GM21360 (cell line): ENCODE measurements at regions not wholly inside any gene's neighbourhood (a gene's known extent, or its start where the extent isn't known, plus 50 kb on each side); places are given as distances from the start of the nearest gene placed in this dataset.
"Not testable (repeated sequence)": the region's sequence is repeated elsewhere in the genome, so short reads cannot be mapped to it uniquely, and the experiment has no call there.

Experiments used
- ATAC-seq: cut with Tn5 transposase; IDR thresholded peaks from one replicate; pipeline ENCODE4 v1.9.1; 2021; ENCODE audit warnings: mild to moderate bottlenecking, moderate library complexity; ENCODE audit not compliant: unreplicated experiment

DNA sequence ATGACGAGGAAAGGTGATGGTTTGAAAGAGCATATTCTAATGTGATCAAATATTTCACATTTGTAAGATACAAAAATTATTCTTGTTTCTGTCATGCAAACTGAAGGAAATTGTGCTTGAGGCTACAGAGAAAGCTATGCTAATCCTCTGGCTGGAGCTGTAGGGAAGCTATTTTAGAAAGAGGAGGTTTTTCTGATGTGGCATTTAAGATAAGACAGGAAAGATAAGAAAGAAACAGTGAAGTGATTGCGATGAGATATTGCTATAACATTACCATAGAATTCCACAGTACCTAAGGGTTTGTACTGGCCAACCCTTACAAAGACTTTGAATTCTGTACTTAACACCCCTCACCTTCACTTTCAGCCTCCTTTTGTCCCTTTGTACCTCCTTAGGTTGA, 205.2 kb upstream of the LMCD1 start:
- no peak for ATAC-seq

DNA sequence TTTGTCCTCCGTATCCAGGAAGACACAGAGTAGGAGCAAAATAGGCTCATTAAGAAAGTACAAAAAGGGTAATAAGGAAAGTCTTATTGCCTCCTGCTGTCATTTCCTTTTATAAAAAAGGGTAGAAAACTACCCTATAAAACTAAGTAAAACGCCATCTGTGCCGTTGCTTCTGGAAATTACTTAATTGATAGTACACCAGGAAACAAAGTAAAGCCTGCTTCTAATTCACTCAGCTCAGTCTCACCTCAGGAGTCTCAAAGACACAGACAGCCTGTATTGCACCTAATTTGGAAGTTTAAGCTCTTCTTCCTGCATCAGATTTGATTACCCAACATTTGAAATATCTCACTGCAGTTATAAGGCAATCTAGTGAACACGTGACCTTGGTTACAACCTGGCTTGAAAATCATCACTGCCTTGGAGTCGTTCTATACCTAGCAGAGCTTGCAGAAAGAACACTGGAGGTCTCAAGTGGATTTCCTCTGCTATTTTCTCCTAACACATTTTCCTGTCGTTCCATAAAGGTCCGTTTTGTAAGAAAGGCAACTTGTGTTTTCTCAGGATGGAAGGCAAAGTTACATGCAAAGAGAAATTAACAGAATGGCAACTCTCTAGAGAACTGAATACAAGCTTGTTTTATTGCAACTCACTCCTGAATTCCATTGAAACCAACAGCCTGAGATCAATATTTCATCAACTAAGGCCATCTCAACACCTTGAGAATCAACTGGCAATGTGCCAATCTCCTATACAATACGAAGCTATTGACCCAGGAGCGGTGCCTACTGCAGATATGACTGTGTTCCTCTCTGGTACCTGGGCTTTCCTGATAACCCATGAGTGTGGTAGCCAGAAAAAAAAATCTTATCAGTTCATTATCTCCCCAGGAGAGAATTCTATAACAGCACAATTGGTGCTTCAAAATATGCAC, 203.3 kb upstream of the LMCD1 start:
- ATAC-seq: no peak

DNA sequence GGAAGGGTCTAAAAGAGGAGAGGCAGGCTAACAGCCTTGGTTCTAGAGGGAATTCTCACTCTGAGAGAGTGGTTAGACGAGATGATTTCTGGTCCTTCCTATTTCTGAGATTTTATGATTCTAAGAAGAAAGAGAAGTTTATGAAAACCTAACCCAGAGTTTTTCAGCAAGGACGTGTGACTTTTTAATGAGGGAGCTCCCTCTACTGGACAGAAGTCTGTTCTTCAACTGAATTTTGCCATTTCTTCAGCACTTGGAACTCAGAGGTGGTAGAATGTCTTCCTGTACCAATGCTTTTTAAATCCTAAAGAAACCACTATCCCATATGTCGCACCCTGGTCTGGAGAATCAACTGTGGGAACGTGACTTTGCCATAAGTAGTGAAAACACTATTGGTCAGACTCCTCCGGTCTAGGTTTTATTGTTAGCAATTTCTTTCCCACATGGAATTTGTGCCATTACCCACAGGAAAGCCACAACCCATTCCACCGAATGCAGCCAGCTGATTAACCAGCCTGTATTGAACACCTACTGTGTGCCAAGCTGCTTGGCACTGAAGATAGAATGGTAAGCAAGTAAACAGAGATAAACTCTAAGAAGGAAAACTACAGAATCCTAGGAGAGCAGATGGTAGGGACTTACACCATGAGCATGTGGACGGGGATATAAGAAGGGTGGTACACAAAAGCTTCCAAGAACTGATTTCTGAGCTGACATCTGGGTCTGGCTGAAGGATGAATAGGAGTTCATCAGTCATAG, 199.5 kb upstream of the LMCD1 start:
- peak; percentile 63 for ATAC-seq

DNA sequence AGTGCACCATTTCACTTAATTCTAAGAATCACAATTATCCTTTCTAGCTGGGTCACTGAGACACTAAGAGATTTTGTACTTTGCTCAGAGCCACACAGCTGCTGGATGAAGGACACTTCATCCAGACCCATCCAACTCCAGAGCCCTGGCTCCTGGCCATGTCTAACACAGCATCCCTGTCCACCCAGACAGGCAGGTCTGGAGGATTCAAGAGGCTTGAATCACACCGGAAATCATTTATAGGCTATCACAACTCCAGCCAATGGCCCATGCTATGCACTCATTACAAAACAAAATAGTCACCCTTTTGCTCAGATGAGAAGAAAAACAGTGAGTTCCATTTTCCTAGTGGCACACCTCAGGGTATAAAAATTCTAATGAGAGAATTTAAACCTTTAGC, 198.2 kb upstream of the LMCD1 start:
- no peak for ATAC-seq

DNA sequence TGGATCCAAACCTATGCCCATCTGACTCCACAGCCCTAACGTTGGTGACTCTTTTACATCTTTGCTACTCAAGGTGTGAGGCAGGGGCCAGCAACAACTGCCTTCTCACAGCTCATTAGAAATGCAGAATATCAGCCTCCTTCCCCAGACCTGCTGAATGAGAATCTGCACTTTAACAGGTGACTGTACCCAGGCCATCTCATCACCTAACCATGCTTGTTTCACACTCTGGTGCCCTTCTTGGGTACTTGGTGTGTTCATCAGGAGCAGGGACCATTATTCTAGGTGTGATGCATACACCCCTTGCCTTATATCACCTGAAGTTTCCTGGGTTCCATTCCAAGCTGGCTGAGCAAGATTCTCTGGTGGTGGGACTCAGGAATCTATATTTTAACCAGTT, 196.3 kb upstream of the LMCD1 start:
- ATAC-seq: no peak

DNA sequence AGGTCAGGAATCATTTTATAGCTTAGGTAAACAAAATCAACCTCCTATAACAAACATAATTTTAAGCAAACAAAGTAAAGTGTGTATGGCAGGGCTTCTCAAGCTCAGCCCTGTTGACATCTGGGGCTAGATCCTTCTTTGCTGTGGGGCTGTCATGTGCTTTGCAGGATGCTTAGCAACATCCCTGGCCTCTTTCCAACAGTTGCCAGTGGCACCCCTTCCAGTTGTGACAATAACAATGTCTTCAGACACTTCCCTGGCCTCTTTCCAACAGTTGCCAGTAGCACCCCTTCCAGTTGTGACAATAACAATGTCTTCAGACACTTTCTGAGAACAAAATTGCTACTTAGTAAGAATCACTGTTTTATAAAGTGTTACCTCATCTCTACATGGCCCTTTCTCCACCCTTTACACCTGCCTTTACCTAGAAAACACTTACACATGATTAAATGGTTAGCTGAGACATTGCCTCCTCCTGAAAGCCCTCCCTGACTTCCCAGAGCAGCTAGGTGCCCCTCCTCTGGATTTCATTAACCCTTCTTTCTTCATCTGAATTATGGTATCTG, 194.0 kb upstream of the LMCD1 start:
- no peak for ATAC-seq

DNA sequence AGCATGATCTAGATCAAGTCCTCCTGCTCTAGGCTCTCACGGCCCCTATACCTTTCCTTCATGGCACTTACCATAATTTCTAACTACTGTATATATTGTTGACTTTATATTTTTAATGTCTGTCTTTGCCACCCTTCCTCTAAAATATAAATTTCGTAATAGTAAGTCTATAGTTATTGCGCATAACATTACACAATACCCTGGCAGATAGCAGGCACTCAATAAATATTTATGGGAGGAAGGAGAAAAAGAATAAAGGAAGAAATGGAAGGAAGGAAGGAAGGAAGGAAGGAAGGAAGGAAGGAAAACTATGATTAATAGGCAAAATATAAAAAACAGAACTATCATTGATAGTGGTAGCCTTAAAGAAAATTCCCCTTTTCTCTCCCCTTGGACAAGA, 190.3 kb upstream of the LMCD1 start:
- no peak for ATAC-seq

DNA sequence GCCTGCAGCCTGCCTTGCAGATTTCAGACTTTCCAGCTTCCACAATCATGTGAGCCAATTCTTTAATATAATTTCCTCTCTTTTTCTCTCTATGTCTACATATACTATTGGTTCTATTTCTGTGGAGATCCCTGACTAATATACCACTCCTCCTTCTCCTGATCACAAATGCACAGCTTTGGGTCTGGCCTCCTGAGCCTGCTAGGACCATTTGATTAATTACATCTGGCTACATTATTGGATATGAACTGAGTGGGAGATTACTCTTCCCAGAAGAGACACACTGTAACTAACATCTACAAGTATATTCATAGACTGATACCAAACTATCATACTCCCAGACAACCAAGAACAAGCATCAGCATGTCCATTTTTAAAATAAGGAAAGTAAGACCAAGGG, 188.9 kb upstream of the LMCD1 start:
- no peak for ATAC-seq

DNA sequence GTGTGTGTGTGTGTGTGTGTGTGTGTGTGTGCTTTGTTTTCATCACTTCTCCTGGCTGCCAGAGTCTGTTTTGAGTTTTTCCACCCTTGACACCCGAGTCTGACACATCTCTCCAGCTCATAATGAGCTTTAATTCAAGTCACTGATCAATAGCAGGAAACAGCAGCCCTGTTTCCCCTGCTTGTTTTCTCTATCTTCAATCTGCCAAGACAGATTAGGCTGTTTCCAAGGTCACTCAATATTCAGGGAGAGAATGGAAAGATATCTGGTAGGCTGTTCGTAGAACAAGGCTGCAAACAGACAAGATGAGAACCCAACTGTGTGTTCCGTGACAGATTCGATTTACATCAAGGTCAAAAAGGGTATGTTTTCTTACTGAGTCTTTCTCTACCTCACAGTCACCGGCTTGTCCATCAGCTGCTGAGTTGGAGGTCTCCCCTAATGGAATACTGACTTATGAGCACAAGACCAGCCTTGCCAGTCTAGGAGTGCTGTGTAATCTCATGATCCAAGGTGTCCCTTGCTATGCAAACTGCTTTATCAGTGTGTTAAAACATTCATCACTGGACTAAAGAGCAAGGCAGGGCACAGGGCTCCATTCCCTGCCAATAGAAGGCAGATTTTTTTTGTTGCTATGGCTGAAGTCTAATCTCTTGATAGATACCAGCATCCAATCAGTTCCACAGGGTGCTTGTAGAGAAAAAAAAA, 187.9 kb upstream of the LMCD1 start:
- no peak for ATAC-seq

DNA sequence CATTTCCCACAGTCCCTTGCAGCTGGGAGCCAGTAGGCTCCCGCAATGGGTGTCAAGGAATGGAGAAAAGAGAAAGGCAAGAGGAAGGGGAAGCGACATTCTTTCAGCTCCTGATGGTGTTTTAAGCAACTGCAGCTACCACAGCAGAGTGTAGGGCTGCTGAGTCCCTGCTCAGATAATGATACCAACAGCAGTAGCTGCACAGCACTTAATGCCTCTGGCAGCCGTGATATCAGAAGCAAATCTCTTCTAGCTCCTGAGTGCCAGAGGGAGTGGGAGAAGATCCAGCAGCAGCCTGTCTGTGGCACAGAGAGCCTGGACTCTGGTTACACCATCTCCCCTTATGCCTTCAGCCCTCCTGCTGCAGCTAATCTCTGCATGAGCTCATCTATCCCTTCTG, 186.1 kb upstream of the LMCD1 start:
- ATAC-seq: not testable (repeated sequence)

DNA sequence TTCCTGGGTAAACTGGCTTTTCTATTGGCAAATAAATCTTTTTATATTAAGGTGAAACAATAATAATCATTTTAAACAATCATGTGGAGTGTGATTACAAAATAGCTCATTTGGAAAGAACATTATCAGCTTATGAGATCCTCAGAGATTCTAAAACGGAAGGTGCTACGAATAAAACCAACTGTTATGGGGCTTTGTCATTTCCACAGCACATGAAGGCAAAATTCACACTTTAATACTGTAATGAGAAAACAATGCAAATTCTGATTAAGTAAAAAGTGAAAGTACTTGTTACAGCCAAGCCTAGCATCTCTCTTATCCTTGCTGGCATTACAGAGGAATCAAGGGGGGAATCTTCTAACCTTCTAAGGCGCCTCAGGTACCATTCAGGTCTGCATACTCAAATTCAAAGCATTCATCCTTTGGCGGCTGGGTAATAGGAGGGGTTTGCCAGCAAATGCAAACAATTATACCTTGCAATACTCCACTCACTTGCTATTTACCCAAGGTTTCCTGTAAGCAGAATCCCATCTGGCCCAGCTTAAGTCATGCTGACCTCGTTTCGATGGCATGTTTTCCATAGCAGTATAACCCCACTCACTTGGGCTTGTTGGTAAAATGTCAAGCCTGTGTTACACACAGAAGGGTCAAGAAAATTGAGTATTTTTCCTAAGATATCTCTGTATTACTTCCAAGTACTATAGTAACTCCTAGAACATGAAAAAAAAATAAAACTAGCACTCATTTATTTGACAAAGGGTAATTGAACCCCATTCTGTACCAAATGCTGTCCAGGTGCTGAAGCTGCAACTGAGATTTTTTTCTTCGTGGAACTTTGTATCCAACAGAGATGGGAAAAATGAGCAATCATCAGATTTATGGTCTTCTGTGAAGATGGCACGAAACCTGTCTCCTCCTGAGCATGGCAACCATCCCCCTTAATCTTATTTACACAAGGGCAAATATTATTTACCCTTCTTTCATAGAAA, 183.7 kb upstream of the LMCD1 start:
- no peak for ATAC-seq

DNA sequence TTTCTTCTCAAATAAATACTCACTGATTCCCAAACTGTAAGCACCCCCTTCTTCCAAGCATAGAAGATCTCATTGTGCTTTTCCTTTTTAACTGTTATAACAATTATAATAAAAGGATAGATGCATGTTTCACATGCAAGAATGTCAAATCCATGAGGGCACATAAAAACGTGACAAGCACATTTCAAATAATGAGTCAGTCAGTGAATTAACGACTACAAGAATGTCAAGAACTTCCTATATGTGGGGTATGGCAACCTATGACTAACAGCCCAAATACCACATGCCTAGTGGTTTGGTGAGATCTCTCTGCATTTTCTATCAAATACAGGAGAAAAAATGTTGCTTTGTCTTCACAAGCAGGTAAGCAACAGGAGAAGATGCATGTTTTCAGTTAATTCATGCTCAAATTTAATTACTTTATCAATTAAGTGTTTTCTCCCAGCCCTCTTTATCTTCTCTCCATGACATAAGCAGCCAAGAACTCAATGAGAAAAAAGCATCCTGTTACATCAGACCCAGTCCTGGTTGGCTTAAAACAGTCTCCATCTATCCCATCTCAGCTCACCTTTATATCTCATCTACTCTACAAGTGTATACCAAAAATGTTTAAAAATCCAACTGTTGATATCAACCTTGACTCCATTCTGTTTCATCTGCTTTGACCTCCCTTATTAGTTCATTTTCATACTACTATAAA, 181.5 kb upstream of the LMCD1 start:
- ATAC-seq: no peak

DNA sequence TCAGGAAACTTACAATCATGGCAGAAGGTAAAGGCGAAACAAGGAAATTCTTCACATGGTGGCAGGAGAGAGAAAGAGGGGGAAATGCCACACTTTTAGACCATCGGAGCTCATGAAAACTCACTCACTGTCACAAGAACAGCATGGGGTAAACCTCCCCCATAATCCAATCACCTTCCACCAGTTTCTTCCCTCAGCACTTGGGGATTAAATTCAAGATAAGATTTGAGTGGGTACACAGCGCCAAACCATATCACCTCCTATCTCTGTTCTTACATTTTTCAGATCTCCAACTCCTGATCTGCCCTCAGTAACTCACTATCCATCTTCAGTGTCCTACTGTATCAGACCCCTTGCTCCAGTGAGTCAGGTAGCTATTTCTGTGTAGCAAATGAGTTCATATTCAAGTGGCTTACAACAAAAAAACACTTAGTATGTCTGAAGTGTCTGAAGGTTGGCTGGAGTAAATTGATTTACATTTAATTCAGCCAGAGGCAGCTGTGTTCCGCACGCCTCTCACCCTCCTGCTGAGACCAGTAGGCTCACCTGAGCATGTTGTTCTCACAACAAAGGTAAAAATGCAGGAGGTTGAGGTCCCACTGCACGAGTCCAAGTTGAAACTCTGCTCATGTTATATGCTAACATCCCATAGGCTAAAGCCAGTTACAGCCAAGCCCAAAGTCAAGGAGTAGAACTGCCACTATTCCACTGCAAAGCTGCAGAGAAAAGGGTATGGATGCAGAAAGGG, 180.7 kb upstream of the LMCD1 start:
- ATAC-seq: no peak

DNA sequence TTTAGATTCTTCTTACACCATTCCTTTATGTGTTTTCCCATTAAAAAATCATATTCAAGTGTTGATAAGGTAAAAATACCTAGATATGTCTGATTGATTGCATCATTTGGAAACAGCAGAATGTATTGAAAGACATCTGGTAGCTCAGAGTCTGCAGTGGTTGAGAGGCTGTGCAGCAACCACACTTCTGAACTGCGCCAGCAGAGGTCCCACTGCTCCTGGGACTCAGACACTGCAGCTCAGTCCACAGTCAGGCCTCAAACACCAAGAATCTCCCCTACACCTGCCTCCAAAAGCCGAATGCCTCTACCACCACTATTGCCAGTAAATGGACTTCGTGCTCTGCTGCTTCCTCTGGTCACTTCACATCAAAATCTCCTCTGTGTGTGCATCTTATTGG, 176.9 kb upstream of the LMCD1 start:
- ATAC-seq: peak; percentile 85

DNA sequence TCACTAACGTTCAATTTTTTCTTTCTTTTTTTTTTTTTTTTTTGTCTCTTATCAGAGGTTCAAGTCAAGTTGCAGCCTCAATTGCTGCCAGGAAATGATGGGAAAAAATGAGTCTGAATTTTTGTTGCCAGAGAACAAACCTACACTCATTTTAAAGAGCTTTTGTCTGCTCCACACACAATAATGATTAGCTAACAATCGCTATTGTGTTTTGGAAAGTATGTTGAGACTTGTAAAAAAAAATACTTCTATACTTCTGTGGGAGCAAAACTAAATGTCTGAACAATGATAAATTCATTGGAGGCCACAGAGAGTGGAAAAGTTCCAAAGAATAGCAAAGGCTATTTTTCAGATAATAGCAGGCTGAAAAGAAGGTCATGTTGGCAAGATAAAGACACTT, 176.3 kb upstream of the LMCD1 start:
- no peak for ATAC-seq

DNA sequence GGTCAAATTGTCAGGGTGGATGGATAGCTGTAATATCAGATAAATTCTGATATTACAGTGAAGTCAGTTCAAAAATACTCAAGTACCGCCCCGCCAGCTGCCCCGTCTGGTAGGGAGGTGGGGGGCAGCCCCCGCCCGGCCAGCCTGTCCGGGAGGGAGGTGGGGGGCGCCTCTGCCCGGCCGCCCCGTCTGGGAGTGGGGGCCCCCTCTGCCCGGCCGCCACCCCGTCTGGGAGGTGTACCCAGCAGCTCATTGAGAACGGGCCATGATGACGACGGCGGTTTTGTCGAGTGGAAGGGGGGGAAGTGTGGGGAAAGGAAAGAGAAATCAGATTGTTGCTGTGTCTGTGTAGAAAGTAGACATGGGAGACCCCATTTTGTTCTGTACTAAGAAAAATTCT, 175.8 kb upstream of the LMCD1 start:
- ATAC-seq: not testable (repeated sequence)

DNA sequence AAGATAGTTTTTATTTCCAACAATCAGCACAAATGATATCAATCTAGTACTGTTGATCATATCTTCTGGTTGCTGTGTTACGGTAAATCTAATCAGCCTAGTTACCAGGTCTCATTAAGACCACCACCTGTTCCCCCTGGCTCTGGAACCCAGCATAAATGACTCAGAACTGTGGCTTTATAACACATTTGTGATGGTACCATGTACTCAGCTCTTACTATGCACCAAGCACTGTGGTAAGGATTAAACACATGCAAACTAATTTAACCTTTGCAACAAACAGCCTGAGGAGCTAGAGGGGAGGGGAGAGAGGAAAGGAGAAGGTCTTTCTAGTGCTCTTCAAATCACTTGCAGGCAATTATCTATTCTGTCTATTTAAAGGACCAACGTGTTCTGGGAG, 173.9 kb upstream of the LMCD1 start:
- no peak for ATAC-seq

DNA sequence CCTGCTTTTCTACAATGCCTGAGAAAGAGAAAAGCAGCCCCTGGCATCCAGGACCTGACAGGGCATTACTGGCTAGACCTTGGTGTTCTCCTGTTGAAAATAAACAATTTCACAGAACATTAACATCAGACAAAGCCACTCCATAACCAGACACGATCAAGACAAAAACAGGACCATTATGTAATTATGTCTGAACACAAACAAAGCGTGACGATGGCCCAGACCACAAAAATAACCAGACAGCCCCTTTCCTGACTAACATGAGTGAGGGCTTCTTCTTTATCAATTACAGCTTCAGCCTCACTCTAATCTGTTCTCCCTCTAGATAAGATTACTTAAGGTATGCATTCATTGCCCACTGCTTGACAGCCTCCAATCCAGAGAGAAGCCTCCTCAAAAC, 172.7 kb upstream of the LMCD1 start:
- no peak for ATAC-seq

DNA sequence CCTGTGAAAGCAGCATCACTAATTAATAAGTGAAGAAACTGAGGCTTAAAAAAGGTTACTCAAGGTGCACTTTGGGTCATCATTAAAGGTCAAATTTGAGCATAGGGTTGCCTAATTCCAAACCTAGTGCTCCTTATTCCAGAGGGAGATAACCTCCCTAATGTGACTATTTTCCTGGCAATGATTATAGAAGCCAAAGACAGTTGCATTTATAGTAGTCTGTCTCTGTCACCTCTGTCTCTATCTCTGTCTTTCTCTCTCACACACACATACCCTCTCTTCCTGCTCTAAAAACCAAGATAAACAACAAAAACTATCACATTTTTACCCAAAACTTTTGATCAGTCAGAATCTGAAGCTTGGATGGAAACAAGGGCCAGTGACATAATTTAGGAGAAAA, 172.0 kb upstream of the LMCD1 start:
- ATAC-seq: no peak
